Mammary epithelial cell (primary cell): ENCODE measurements at regions not wholly inside any gene's neighbourhood (a gene's known extent, or its start where the extent isn't known, plus 50 kb on each side); places are given as distances from the start of the nearest gene placed in this dataset.

Source experiments
- EZH2 ChIP-seq: IDR thresholded peaks from 2 replicates; pipeline ENCODE4 v1.6.1; 2012; ENCODE audit warnings: low read length, inconsistent platforms, borderline replicate concordance
- TF ChIP-seq, protein P1 (sequence below), 2 donors: IDR thresholded peaks in 1 of 2; conservative IDR thresholded peaks in 1 of 2; 2 replicates each; pipeline ENCODE4 v1.5.1; 2011 to 2012; ENCODE audit warnings: inconsistent platforms in 2 of 2, low read length in 2 of 2, mild to moderate bottlenecking in 2 of 2, control low read depth in 1 of 2, low read depth in 1 of 2; ENCODE audit not compliant: insufficient read depth in 1 of 2; ENCODE audit errors: extremely low read depth in 1 of 2

DNA sequence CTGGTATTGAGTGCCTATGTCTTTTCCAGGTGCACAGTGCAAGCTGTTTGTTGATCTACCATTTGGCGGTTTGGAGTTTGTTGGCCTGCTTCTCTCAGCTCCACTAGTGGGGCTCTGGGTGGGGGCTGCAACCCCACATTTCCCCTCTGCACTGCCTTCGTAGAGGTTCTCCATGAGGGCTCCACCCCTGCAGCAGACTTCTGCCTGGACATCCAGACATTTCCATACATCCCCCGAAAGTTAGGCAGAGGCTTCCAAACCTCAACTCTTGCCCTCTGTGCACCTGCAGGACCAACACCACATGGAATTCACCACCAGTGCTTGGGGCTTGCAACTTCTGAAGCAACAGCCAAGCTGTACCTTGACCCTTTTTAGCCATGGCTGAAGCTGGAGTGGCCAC lies 1024.1 kb downstream of the TMTC2 start:
- TF ChIP-seq, protein P1, sequence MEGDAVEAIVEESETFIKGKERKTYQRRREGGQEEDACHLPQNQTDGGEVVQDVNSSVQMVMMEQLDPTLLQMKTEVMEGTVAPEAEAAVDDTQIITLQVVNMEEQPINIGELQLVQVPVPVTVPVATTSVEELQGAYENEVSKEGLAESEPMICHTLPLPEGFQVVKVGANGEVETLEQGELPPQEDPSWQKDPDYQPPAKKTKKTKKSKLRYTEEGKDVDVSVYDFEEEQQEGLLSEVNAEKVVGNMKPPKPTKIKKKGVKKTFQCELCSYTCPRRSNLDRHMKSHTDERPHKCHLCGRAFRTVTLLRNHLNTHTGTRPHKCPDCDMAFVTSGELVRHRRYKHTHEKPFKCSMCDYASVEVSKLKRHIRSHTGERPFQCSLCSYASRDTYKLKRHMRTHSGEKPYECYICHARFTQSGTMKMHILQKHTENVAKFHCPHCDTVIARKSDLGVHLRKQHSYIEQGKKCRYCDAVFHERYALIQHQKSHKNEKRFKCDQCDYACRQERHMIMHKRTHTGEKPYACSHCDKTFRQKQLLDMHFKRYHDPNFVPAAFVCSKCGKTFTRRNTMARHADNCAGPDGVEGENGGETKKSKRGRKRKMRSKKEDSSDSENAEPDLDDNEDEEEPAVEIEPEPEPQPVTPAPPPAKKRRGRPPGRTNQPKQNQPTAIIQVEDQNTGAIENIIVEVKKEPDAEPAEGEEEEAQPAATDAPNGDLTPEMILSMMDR (conservative IDR thresholded peaks at IDR 0.05 in 1 of 2, IDR thresholded peaks at IDR 0.05 in 1 of 2; ENCODE audit: extremely low read depth in 1 of 2, insufficient read depth in 1 of 2, low read depth in 1 of 2, low read length in 2 of 2) = no peak
- TF ChIP-seq EZH2 = no peak
